GM21717 (cell line): ENCODE measurements at regions not wholly inside any gene's neighbourhood (a gene's known extent, or its start where the extent isn't known, plus 50 kb on each side); places are given as distances from the start of the nearest gene placed in this dataset.
"Not testable (repeated sequence)": the region's sequence is repeated elsewhere in the genome, so short reads cannot be mapped to it uniquely, and the experiment has no call there.

ENCODE experiments used
- ATAC-seq: cut with Tn5 transposase; IDR thresholded peaks from one replicate; pipeline ENCODE4 v1.9.1; 2021; ENCODE audit warnings: mild to moderate bottlenecking, moderate library complexity; ENCODE audit not compliant: unreplicated experiment

DNA sequence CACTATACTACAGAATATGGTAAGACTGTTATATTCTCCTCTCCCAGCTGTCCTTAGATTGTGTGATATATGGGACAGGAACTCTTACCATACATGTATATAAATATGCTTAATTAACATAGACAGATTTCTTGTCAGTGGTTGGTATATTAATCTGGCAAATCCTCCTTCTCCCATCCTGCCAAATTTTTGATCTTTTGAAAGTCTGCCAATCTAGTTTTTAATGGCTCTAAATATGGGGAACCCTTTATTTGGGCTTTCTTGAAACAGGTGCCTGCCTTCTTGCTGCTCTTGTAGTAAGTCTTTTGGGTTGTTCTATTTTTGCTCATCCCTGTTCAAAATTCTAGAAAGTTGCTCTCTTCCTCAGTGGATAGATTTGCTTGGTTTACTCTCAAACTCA, 63.5 kb downstream of the SPATA31D1 start:
- ATAC-seq, result no peak

- ATAC-seq, result no peak
Measured at GRCh38 chr9:82054264-82055015, 65.9 kb downstream of the SPATA31D1 start.

DNA sequence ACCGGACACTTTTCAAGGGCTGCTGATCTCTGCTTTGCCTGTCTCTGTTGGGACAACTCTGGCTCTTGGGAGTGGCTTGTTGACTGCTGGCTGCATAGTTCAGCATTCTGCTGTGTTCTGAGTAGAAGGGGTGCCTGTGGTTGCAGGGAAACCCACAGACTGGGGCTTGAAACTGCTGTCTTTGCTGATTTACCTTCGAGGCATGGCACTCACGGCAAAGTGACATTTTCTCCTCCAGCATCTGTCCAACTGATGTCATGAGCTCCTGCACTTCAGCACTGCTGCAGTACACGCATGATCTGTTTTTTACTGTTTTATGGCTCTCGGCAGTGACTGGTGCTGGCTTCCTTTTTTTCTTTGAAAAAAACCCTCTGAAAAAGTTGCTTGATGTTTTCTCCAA, 69.2 kb downstream of the SPATA31D1 start:
- no peak for ATAC-seq

DNA sequence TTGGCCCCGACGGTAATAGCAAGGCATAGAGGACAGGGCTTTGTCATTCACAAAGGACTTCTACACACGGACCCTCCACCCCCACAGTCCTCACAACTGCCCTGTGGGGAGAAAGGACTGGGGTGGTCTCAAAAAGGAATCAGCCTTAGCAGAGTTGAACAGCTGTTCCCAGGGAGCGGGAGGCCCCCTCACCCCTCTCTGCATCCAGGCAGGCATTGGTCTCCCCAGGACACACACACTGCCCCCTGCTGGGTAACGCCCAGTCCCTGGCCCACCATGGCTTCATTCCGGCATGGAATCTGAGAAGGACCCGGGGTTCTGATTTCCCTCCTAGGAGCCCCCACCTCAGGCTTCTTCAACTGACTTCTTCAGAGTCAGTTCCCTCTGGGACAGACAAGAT, 73.2 kb downstream of the SPATA31D1 start:
- not testable (repeated sequence) for ATAC-seq

GRCh38 chr9:82062245-82062644, 73.7 kb downstream of the SPATA31D1 start:
- no peak for ATAC-seq

GRCh38 chr9:82073551-82074543, 85.3 kb downstream of the SPATA31D1 start:
- no peak for ATAC-seq

- ATAC-seq, result no peak
Measured at GRCh38 chr9:82080265-82080664, 91.7 kb downstream of the SPATA31D1 start.

GRCh38 chr9:82081496-82081895, 92.9 kb downstream of the SPATA31D1 start:
- ATAC-seq, result no peak

DNA sequence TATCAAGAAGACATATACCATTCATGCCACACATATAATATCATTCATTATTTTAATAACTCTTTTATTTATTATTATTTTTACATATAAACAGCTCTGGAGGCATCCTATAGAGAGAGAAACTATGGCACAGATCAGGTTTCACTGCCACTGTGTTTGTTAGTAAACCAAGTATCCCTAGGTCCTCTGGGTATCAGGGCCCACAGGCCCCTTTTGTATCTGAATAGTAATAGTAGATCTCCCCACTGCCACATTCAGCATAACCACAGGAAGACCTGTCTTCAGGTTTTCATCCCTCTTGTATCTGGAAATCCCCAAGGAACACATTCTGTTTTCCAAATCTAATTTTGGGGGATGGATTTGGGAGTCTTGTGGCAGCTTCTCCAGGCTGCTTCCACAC, 94.0 kb downstream of the SPATA31D1 start:
- no peak for ATAC-seq

DNA sequence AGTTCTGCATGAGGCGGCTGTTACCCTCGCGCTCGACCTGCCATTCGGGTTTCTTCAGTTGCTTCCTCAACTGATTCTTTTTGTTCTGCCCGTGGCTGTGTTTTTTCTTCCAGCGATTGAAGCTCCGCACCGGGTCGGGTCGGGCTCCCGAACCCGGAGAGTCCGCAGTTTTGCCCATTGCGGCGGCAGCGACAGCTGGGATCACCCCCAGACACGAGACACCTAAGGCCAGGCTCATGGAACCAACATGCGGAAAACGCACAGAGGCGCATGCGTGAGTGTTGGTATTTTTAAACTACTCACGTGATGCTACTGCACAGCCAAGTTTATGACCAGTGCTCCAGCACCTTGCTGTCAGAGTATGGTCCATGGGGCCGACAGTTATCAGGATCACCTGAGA, 100.0 kb downstream of the SPATA31D1 start:
- ATAC-seq, result no peak

DNA sequence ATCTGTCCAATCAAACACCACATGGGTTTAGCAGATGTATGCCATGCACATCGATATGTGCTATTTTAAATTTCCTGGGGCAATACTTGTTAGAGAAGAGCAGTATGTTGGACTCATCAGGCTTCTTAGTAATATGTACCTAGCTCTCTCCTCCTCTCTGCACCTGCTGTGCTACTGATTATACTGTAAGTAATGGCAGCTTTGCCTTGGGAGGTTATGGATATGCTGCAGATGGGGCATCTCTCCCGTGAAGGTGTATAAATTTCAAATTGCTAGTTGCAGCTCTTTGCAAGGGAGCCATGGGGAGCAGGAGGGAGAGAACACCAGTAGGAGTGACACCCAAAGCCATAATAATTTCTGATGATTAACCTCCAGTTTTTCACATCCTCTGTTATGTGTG, 101.5 kb downstream of the SPATA31D1 start:
- no peak for ATAC-seq

- no peak for ATAC-seq
Measured at GRCh38 chr9:82091100-82091499, 102.5 kb downstream of the SPATA31D1 start.

GRCh38 chr9:82091610-82092009, 103.0 kb downstream of the SPATA31D1 start:
- ATAC-seq, result no peak

DNA sequence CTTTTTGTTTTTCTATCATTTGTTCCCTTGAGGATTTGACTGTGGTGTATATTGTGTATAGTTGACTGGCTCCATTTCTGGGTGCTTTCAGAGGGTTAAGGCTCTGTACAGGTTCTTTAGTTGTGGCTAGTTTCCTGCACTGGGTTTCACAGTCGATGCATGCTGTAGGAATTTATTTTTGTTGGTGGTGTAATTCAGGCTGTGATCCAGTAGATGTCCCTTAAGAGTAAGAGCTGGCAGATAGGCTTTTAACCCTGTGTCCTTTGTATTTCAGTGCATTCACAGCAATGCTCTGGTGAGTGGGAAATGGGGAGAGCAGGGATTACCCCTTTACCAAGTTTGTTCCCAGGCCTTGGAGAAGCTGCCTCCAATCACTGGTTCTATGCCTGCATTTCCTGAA, 112.9 kb downstream of the SPATA31D1 start:
- no peak for ATAC-seq

DNA sequence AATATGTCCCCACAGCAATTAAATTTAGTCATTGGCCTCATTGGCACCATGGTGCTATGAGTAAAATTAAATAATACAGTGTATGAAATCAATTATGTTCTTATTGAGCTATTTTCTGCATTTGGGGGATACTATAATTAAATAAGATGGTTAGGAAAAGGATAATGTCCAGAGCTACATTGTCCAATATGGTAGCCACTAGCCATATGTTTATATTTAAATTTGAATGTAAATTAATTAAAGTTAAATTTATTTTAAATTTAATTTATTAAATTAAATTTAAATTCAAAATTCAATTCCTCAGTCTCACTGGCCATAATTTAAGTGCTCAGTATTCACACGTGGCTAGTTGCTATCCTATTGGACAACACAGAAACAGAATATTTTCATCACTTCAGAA, 115.7 kb downstream of the SPATA31D1 start:
- ATAC-seq, result no peak

DNA sequence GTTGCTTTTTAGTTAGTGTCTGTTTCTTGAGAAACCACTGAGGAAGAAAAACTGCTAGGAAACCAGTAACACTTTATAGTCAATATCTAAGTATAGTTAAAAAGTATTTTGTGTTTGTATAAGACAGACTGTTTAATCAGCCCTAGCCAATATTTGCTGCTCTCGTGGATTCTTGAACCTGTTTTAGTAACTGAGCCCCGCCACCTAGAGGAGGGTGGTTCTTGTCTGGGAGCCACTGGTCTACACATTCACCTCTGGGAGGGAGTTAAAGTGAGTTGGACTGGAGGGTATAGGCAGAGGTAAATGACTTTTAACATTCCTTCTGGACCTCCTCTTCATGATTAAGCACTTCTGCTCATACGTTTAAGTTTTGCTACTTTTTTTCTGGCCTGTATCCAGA, 117.2 kb downstream of the SPATA31D1 start:
- ATAC-seq, result no peak

DNA sequence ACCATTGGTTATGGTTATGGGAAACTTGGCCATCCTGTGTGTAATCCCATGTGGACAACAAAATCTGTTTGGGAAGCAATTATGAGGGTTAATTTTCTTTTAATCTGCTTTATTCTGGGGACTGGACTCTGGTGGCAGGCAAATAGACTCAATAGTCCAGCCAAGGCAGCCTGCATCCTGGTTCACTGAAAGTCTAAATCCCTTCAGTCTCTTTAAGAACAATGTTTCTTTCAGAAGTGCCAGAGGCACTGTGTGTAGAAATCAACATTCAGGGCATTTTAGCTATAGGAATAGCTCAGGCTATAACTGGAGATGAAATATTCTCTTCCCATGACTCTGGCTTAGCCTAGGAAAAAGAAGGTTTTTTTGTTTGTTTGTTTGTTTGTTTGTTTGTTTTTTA, 118.0 kb downstream of the SPATA31D1 start:
- no peak for ATAC-seq

DNA sequence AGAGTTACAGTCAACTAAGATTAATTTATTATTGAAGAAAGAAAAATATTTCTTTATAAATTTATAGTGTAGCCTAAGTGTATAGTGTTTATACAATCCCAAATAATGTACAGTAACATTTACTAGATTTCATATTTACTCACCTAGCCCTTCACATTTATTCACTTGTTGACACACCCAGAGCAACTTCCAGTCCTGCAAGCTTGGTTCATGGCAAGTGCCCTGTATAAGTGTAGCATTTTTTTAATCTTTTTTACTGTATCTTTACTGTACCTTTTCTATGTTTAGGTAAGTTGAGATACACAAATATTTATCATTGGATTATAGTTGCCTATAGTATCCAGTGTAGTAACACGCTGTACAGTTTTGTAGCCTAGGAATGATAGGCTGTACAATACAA, 119.9 kb downstream of the SPATA31D1 start:
- ATAC-seq, result no peak

DNA sequence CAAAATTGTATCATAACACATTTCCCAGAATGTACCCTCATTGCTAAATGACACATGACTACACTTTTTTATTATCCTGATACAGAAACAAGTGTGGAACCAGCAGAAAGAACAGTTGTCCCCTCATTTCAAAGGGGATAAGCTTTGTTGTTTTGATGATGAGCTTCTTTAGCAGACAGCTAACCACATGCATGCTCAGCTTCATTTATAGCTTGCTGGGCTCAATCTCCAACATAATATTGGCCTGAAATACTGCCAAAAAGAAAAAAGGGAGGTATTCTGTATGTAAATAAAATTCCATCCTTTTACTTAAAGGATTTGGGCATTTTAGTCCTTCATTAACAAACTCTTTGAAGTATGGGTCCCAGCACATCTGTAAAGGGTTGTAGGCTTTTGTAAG, 120.4 kb downstream of the SPATA31D1 start:
- ATAC-seq, result no peak

GRCh38 chr9:82109626-82110025, 121.1 kb downstream of the SPATA31D1 start:
- ATAC-seq, result no peak

DNA sequence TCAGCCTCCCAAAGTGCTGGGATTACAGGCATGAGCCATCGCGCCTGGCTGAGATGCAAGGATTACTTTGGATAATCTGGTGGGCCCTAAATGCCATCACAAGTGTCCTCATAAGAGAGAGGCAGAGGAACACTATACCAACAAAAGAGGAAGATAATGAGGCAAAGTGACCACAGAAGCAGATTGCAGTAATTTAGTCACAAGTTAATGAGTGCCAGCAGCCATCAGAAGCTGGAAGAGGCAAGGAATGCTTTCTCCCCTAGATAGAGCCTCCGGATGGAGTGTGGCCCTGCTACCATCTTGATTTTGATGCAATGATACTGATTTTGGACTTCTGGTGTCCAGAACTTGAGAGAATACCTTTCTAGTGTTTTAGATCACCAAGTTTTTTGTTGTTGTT, 122.3 kb downstream of the SPATA31D1 start:
- no peak for ATAC-seq

DNA sequence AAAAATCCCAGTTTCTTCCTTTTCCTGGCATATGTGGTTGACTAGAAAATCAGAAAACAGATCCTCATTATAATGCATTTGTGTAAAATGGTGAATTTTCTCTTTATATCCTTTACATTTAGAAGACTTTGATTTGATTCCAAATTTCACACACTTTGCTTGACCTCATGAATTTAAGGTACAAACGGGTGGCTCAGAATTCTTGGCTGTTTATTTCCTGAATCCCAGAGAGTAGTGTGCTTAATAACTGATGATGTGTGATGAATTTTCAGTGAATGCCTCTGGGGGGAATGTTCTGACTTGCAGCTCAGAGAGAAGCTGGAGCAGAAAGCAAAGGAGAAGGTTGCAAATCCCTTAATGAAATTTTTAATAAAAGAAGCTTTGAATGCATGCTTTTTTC, 126.8 kb downstream of the SPATA31D1 start:
- ATAC-seq, result no peak
